ENCODE measurements at regions not wholly inside any gene's neighbourhood (a gene's known extent, or its start where the extent isn't known, plus 50 kb on each side); places are given as distances from the start of the nearest gene placed in this dataset.

- dilution Hi-C loops (cut with MboI; ENCODE audit: extremely low pct_ligation_motif_present, low sequenced_read_pairs): no loop called here
- H3K79me2 ChIP-seq (ENCODE audit: control insufficient read depth, insufficient read depth, low read length): peaks cover 18% of the 10 kb centered on the region
- FAIRE-seq (no peak), DNase-seq (ENCODE audit: low read depth, low spot score) (no peak)
- no peak overlapping the region for H3K27ac ChIP-seq (ENCODE audit: control insufficient read depth, insufficient read depth, low read length)
- H2AFZ ChIP-seq (ENCODE audit: control insufficient read depth, low read length): no peak overlapping the region
- H3K9me3 ChIP-seq (ENCODE audit: control insufficient read depth, low read depth, low read length): no peaks in the 10 kb centered on the region
- H3K4me2 ChIP-seq (ENCODE audit: control insufficient read depth, extremely low read depth, insufficient read depth, low read depth, low read length): no peak overlapping the region
- H4K20me1 ChIP-seq (ENCODE audit: control insufficient read depth, extremely low read depth, insufficient read depth, low read length): no peaks in the 10 kb centered on the region
- H3K9me1 ChIP-seq (ENCODE audit: control insufficient read depth, extremely low read depth, insufficient read depth, low read length): no peaks in the 10 kb centered on the region
- no peak for TF ChIP-seq EZH2 (IDR thresholded peaks at IDR 0.05; ENCODE audit: low read length)
- TF ChIP-seq, protein P1, sequence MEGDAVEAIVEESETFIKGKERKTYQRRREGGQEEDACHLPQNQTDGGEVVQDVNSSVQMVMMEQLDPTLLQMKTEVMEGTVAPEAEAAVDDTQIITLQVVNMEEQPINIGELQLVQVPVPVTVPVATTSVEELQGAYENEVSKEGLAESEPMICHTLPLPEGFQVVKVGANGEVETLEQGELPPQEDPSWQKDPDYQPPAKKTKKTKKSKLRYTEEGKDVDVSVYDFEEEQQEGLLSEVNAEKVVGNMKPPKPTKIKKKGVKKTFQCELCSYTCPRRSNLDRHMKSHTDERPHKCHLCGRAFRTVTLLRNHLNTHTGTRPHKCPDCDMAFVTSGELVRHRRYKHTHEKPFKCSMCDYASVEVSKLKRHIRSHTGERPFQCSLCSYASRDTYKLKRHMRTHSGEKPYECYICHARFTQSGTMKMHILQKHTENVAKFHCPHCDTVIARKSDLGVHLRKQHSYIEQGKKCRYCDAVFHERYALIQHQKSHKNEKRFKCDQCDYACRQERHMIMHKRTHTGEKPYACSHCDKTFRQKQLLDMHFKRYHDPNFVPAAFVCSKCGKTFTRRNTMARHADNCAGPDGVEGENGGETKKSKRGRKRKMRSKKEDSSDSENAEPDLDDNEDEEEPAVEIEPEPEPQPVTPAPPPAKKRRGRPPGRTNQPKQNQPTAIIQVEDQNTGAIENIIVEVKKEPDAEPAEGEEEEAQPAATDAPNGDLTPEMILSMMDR (optimal IDR thresholded peaks at IDR 0.05 in 1 of 3, IDR thresholded peaks at IDR 0.05 in 1 of 3, conservative IDR thresholded peaks at IDR 0.05 in 1 of 3; ENCODE audit: extremely low read depth in 1 of 3, insufficient read depth in 2 of 3, low read length in 3 of 3): no peak
- H3K4me3 ChIP-seq (ENCODE audit: control insufficient read depth in 2 of 3, extremely low read depth in 1 of 3, insufficient read depth in 2 of 3, low read depth in 1 of 3, low read length in 3 of 3): no peak overlapping the region
- no peaks in the 10 kb centered on the region for H3K36me3 ChIP-seq (ENCODE audit: control insufficient read depth in 2 of 2, extremely low read depth in 1 of 2, insufficient read depth in 2 of 2, low read length in 2 of 2)
- H3K4me1 ChIP-seq (ENCODE audit: control insufficient read depth, extremely low read depth, insufficient read depth, low read length): no peaks in the 10 kb centered on the region
- H3K9ac ChIP-seq (ENCODE audit: control insufficient read depth, extremely low read depth, insufficient read depth, low read length): no peak overlapping the region
- H3K27me3 ChIP-seq (ENCODE audit: control insufficient read depth, extremely low read depth, insufficient read depth, low read length): peaks cover 10% of the 10 kb centered on the region
These were observed 199.8 kb upstream of the AGTR2 start for GRCh38 chrX:115970718-115971117.

- DNase-seq (ENCODE audit: low read depth, low spot score): no peak
- FAIRE-seq: no peak
- dilution Hi-C loops (cut with MboI; ENCODE audit: extremely low pct_ligation_motif_present, low sequenced_read_pairs): no loop called here
- no peaks in the 10 kb centered on the region for H3K9me3 ChIP-seq (ENCODE audit: control insufficient read depth, low read depth, low read length)
- H3K27ac ChIP-seq (ENCODE audit: control insufficient read depth, insufficient read depth, low read length): no peak overlapping the region
- peaks cover 6% of the 10 kb centered on the region for H3K27me3 ChIP-seq (ENCODE audit: control insufficient read depth, extremely low read depth, insufficient read depth, low read length)
- no peaks in the 10 kb centered on the region for H3K36me3 ChIP-seq (ENCODE audit: control insufficient read depth in 2 of 2, extremely low read depth in 1 of 2, insufficient read depth in 2 of 2, low read length in 2 of 2)
- no peak overlapping the region for H2AFZ ChIP-seq (ENCODE audit: control insufficient read depth, low read length)
- TF ChIP-seq, protein P1 (optimal IDR thresholded peaks at IDR 0.05 in 1 of 3, IDR thresholded peaks at IDR 0.05 in 1 of 3, conservative IDR thresholded peaks at IDR 0.05 in 1 of 3; ENCODE audit: extremely low read depth in 1 of 3, insufficient read depth in 2 of 3, low read length in 3 of 3): no peak
- no peak for TF ChIP-seq EZH2 (IDR thresholded peaks at IDR 0.05; ENCODE audit: low read length)
- H3K9me1 ChIP-seq (ENCODE audit: control insufficient read depth, extremely low read depth, insufficient read depth, low read length): no peaks in the 10 kb centered on the region
- H3K4me3 ChIP-seq (ENCODE audit: control insufficient read depth in 2 of 3, extremely low read depth in 1 of 3, insufficient read depth in 2 of 3, low read depth in 1 of 3, low read length in 3 of 3): no peak overlapping the region
- H3K79me2 ChIP-seq (ENCODE audit: control insufficient read depth, insufficient read depth, low read length): peaks cover 5% of the 10 kb centered on the region
- no peak overlapping the region for H3K4me2 ChIP-seq (ENCODE audit: control insufficient read depth, extremely low read depth, insufficient read depth, low read depth, low read length)
- no peaks in the 10 kb centered on the region for H4K20me1 ChIP-seq (ENCODE audit: control insufficient read depth, extremely low read depth, insufficient read depth, low read length)
- no peaks in the 10 kb centered on the region for H3K4me1 ChIP-seq (ENCODE audit: control insufficient read depth, extremely low read depth, insufficient read depth, low read length)
- H3K9ac ChIP-seq (ENCODE audit: control insufficient read depth, extremely low read depth, insufficient read depth, low read length): no peak overlapping the region
These were observed 197.8 kb upstream of the AGTR2 start for GRCh38 chrX:115972717-115973116.
